ENCODE measurements at regions not wholly inside any gene's neighbourhood (a gene's known extent, or its start where the extent isn't known, plus 50 kb on each side); places are given as distances from the start of the nearest gene placed in this dataset.
"Not testable (repeated sequence)": the region's sequence is repeated elsewhere in the genome, so short reads cannot be mapped to it uniquely, and the experiment has no call there.

DNA sequence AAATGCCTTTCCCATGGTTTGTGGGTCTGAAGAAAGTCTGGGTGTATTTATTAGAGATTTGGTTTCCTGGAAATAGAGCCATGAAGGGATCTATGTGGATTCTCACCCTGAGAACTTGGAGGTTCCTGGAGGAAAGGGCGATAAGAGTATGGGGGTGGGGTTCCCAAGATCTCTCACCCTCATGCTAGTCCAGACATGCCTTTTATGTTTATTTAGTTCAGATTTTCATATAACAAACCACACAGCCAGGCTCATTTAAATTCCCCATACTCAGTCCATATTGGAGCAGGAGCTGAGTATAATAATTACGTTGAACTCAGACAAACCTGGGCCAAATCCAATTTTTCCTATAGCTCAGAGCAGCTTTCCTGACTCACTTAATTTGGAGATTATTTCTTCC, 566.6 kb downstream of the GOLGA6L6 start:
- DNase-seq, result no peak

DNA sequence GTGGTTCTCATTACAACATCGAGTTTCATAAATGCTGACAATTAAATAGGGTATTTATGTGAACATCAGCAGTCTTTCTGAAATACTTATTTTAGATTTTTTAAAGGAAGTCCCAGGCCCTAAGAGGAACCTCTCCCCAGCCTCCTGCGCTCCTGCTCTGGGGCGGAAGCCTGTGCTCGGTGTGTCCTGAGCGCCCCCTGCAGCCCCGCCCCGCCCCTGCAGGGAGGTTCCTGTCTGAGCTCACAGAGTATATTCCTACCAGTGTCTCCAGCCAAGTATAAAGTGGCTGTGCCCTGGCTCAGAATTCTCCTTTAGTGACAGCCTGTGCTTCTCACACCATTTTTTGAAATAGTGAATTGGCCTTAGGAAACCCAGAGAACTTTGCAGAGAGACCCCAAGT, 567.9 kb downstream of the GOLGA6L6 start:
- peak in 1 of 2 donors; percentile 34 for DNase-seq

DNA sequence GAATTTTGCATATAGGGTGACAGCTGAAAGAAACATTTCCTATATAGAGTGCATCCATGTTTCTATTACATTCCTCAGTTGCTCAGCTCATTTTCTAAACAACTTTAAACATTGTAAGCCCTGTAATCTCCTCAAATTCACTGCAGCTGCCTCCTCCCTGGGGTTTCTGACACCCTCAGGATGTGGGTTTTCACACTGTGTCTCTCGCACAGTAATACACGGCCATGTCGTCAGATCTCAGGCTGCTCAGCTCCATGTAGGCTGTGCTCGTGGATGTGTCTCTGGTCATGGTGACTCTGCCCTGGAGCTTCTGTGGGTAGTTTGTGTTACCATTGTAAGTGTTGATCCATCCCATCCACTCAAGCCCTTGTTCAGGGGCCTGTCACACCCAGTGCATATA, 569.0 kb downstream of the GOLGA6L6 start:
- not testable (repeated sequence) for DNase-seq

DNA sequence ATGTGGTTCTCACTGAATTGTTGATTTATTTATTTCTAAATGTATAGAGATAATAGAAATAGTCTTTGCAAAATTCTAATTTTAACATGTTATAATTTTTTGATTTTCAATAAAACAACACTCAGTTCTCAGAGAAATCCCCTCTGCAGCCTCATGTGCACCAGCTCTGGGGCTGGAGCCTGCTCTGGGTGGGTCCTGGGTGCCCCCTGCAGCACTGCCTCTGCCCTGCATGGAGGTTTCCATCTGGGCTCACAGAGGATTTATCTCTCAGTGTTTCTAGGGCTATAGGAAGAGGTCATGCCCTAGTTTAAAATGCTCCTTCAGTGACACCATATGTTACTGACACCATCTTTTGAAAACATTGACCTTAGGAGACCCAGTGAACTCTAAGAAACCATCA, 576.0 kb downstream of the GOLGA6L6 start:
- DNase-seq, result not testable (repeated sequence)

DNA sequence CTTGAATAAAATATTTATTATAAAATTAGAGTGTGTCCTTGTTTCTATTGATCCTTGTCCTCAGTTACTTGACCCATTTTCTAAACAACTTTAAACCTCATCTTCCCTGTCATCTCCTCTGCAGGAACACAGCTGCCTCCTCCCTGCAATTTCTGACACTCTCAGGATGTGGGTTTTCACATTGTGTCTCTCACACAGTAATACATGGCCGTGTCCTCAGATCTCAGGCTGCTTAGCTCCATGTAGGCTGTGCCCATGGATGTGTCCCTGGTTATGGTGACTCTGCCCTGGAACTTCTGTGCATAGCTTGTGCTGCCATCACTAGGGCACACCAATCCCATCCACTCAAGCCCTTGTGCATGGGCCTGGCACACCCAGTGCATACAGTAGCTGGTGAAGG, 577.1 kb downstream of the GOLGA6L6 start:
- not testable (repeated sequence) for DNase-seq

DNA sequence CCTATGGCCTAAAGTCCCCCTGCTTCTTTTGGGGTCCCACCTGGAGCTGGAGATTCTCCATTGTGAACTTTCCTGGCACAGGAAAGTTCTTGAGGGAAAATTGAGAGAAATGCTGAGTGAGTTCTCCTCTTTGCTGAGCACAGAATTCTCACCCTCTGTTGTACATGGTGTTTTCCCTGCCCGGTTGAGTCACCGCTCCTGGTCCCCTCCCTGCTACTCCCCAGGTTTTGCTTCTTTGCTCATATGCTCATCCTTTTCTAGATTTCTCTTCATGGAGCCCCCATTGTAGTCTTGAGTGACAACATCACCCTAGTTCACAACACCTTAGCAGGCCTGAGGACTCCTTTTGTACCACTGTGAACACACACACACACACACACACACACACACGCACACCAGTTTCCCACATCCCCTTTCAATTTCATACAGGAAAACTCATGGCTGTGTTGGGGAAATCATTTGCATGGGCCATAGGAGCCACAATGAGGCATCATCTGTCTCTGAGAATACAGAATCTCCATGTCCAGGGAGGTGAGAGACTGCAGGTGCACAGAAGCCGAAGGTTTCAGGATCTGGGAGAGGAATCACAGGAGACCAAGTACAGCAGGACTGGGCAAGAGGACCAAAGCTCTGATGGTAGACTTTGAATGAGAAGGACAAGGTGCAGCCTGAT, 585.3 kb downstream of the GOLGA6L6 start:
- DNase-seq, result no peak

DNA sequence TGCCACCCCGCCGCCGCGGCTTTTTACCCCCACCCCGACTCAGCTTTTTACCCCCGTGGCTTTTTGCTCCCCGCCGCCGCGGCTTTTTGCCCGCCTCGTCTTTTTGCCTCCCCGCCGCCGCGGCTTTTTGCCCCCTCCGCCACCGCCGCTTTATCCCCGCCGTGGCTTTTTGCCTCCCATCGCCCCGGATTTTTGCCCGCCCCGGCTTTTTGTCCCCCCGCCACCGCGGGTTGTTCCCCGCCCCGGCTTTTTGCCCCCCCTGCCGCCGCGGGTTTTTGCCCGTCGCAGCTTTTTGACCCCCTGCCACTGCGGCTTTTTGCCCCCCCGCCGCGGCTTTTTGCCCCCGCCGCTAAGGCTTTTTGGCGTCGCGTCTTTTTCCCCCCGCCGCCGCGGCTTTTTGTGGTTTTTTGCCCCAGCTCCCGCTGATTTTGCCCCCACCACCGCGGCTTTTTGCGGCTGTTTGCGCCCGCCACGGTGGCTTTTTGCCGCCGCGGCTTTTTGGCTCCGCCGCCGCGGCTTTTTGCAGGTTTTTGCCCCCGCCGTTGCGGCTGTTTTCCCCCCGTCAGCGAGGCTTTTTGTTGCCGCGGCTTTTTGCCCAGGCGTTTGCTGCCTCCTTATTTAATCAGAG, 597.2 kb downstream of the GOLGA6L6 start:
- DNase-seq, result no peak

DNA sequence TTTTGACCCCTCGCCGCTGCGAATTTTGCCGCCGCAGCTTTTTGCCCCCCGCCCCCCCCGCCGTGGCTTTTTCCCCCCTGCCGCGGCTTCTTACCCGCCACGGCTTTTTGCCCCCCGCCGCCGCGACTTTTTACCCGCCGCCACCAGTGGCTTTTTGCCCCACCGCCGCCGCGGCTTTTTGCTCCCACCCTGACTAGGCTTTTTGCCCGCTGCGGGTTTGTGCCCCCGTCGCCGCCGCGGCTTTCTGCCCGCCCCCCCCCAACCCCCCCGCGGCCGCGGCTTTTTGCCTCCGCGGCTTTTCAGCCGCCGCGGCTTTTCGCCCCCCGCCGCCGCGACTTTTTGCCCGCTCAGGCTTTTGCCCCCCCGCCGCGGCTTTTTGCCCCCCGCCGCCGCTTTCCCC, 598.1 kb downstream of the GOLGA6L6 start:
- no peak for DNase-seq

DNA sequence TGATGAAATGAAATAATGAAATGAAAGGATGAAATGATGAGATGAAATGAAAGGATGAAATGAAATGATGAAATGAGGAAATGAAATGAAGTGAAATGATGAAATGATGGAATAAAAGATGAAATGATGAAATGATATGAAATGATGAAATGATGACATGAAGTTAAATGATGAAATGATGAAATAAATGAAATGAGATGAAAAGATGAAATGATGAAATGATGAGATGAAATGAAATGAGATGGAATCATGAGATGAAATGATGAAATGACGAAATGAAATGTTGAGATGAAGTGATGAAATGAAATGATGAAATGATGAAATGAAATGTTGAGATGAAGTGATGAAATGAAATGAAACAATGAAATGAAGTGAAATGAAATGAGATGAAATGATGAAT, 638.3 kb downstream of the GOLGA6L6 start:
- DNase-seq, result not testable (repeated sequence)

DNA sequence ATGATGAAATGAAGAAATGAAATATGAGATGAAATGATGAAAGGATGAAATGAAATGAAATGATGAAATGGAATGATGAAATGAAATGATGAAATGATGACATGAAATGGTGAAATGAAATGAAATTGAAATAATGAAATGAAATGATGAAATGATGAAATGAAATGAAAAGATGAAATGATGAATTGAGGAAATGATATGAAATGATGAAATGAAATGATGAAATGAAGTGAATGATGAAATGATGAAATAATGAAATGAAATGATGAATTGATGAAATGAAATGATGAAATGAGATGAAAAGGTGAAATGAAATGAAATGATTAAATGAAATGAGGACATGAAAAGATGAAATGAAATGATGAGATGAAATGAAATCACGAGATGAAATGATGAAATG, 639.2 kb downstream of the GOLGA6L6 start:
- DNase-seq, result not testable (repeated sequence)

DNA sequence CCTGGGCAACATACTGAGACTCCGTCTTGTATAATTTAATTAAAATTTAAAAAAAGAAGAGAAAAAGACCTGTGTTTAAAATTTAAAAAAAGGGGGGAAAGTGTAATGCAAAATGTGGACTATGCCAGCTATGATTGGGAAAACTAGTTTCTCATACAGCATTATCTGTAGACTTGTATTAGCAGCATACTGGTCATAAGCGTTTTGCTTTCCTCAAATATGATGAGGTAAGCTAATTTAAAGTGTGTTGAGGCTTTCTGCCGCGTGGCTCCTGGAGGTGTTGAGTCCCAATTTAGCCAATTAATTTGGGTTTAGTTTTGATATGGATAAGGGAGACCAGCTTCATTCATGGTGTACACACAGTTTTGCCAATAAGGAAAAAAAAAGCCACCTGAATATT, 640.2 kb downstream of the GOLGA6L6 start:
- DNase-seq, result not testable (repeated sequence)

DNA sequence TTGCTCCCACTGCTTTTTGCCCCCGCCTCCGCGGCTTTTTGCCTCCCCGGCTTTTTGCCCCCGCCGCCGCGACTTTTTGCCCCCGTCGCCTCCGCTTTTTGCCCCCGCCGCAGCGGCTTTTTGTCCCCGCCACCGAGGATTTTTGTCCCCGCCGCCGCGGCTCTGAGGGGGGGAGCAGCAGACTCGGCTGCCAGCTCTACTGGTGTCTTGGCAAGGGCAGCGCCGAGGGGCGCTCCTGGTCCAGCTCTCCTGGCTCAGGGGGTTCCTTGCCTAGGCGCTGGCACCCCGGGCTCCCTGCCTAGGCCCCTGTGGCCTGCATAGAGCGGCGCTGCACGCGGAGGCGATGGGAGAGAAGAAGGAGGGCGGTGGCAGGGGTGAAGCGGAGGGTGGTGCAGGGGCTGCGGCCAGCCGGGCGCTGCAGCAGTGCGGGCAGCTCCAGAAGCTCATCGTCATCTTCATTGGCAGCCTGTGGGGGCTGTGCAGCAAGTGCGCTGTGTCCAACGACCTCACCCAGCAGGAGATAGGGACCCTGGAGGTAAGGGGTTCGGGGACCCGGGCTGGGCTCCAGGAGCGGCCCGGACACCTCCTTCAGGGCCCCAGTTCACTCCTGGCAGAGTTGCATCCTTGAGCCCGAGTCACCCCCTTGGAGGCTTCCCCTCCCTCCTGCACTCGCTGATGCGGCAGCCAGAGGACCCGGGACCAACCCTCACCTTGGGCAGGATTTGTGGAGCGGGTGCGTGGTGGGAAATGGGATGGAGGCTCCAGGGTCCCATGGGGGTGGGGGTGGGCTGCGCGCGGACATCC, 642.4 kb downstream of the GOLGA6L6 start:
- DNase-seq, result no peak

DNA sequence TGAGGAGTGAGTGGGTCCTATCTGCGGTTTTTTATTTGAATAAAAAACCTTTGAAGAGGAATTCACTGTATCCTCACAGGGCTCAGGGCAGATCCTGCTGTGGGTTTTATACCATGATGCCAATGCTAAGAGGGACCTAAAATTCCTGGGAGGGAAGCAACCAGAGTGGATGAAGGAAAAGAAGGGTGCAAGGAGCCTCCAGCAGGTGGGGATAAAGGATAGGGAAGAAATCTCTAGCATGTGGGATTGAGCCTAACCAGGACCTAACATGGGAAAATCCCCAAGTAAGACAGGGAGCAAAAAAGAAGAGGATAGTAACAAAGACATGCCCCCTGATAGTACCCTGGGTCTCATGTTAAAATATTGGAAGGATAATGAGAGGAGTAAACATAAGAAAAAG, 652.8 kb downstream of the GOLGA6L6 start:
- not testable (repeated sequence) for DNase-seq

DNA sequence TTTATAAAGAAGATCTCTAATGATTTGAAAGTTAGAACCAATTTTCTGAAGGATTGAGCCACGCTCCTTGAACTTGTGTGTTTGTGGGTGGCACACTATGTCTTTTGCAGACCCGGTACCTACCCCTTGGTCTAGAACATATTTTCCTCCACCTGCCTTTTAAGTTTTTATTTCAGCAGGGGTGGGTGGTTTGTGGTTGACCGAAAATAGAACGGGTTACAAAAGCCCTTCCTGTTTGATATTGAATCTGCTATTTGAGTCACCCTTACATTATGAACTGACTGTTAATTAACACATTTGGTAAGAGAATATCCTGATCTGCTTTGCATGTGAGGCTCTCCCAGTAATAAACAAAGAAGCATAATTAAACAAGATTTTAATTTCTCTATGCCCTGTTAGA, 697.5 kb downstream of the GOLGA6L6 start:
- DNase-seq, result not testable (repeated sequence)
